ENCODE measurements at regions not wholly inside any gene's neighbourhood (a gene's known extent, or its start where the extent isn't known, plus 50 kb on each side); places are given as distances from the start of the nearest gene placed in this dataset.

DNA sequence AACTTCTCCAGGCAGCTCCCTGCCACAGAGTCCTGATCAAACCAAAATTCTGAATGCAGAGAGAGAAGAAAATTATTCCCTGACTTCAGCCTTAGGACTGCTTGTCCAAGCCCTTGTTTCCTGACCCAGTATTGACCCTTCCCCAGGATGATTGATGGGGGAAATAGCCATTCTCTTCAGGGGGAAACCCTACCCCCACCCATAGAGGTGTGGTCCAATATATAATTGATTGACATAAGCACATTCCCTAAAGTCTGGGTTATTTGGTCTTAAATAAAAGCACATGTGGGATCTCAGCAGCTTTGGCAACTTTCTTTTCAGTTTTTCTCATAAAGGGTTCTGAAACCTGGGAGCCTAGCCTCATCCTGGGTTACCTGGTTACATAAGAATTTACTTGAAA, 201.2 kb upstream of the DDHD1 start:
- TF ChIP-seq, protein P1, sequence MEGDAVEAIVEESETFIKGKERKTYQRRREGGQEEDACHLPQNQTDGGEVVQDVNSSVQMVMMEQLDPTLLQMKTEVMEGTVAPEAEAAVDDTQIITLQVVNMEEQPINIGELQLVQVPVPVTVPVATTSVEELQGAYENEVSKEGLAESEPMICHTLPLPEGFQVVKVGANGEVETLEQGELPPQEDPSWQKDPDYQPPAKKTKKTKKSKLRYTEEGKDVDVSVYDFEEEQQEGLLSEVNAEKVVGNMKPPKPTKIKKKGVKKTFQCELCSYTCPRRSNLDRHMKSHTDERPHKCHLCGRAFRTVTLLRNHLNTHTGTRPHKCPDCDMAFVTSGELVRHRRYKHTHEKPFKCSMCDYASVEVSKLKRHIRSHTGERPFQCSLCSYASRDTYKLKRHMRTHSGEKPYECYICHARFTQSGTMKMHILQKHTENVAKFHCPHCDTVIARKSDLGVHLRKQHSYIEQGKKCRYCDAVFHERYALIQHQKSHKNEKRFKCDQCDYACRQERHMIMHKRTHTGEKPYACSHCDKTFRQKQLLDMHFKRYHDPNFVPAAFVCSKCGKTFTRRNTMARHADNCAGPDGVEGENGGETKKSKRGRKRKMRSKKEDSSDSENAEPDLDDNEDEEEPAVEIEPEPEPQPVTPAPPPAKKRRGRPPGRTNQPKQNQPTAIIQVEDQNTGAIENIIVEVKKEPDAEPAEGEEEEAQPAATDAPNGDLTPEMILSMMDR (IDR thresholded peaks at IDR 0.05; ENCODE audit: insufficient read depth, missing control alignments): no peak
- no peak for DNase-seq (ENCODE audit: insufficient read length, low spot score)
- no peak for FAIRE-seq

DNA sequence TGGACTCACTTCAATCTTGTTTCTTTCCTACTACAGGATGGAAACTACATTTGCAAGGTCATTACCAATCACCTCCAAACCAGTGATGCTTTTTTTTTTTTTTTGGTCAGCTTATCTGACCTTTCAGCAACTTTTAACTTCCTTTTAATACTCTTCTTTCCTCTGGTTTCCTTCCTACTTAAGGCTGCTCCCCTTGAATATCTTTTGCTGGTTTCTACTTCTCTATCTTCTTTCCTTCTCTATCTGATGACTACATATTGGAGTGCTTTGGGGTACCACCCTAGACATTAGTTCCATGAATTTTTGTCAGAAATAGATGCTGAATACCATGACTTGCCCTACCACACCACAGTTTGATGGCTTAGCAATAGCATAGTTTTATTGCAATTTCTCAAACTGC, 197.7 kb upstream of the DDHD1 start:
- FAIRE-seq (no peak), DNase-seq (ENCODE audit: insufficient read length, low spot score) (no peak)
- TF ChIP-seq, protein P1 (IDR thresholded peaks at IDR 0.05; ENCODE audit: insufficient read depth, missing control alignments): no peak

DNA sequence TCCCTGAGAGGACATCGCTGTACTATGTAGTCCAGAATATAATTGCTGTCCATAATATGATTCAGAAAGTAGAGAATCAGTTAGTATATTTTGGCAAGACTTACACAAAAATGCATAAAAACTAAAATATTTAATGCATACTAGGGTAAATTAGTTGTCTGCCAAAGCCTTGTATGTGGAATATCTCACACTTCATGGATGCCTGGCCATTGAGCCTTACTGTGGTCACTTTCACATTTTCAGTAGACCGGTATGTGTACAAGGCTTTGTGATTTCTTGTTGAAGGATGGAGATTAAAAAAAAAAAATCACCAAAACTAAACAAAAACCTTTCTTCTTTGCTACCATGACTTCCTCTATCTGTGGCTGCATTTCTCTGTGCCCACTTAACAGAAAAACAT, 197.3 kb upstream of the DDHD1 start:
- DNase-seq (ENCODE audit: insufficient read length, low spot score) (no peak), FAIRE-seq (no peak)
- TF ChIP-seq, protein P1 (IDR thresholded peaks at IDR 0.05; ENCODE audit: insufficient read depth, missing control alignments): no peak

DNA sequence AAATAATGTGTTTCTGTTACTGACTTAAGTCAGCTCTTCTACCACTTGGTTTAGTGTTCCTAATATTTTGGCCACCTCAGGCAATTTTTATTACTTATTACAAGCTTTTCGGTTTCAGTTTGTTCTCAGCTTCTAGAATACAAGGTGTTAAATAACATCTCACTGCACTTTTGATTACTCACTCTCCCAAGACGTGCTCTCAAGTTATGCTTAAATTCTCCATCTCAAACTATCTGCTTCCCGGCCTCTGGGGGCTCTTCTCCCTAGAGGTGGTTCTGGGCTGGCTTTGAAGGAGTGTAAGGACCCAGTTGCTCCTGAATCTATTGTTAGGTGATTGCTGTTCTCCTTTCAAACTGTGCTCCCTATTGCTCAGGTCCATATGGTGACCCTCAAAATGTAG, 193.9 kb upstream of the DDHD1 start:
- no peak for DNase-seq (ENCODE audit: insufficient read length, low spot score)
- FAIRE-seq: no peak
- TF ChIP-seq, protein P1 (IDR thresholded peaks at IDR 0.05; ENCODE audit: insufficient read depth, missing control alignments): no peak

DNA sequence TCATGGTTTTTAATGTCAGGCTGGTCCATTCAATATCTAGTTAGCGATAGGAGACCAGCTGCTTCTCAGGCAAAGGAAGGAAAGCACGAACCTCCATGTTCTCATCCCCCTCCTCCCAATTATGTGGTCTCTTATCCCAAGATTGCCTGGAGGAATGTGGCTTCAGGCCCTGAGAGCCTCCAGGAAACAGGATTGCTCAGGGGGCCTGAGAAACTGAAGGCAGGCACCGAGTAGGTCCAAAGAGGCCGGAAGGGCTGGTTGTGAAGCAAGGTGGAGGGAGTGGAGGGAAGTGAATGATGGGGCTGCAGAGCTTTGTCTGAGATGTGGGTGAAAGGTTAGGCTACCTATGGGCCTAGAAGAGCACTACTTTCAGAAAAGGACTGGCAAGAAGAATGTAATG, 188.2 kb upstream of the DDHD1 start:
- FAIRE-seq: no peak
- no peak for DNase-seq (ENCODE audit: insufficient read length, low spot score)
- TF ChIP-seq, protein P1 (IDR thresholded peaks at IDR 0.05; ENCODE audit: insufficient read depth, missing control alignments): no peak

DNA sequence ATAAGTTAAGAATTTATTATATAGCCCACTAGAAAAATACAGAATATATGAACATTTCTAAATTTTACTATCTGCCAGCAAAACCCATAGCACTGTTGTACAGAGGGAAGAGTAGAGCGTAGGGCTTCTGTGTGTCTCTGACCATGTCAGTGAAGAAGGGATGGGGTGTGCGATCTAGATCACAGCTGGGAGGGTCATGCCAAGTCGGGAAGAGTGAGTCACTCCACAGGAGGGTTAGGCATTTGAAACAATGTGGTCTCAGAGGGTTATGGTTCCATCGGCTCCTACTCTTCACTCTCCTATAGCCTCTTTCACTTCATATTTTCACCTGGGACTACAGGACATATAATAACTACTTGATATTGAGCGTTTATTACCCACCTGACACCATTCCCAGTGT, 185.1 kb upstream of the DDHD1 start:
- DNase-seq (ENCODE audit: insufficient read length, low spot score): no peak
- no peak for FAIRE-seq
- TF ChIP-seq, protein P1 (IDR thresholded peaks at IDR 0.05; ENCODE audit: insufficient read depth, missing control alignments): no peak

DNA sequence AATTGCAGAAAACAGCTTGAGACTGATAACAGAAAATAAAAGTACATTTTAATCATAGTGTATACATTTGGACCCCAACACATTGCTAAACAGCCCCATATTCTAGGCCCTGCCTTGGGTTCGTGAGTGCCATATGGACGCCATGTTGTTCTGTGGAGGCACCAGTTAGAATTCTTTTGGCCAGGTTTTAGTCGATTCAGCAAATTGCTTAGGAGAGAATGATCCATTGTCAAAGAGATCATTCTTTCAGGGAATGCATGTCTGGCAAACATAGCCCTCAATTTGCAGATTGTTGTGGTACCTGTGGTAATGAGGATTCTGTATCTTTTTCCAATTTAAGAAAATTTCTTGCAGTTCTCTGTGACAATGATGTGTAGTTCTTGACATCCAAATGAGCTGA, 183.6 kb upstream of the DDHD1 start:
- no peak for FAIRE-seq
- no peak for DNase-seq (ENCODE audit: insufficient read length, low spot score)
- TF ChIP-seq, protein P1 (IDR thresholded peaks at IDR 0.05; ENCODE audit: insufficient read depth, missing control alignments): no peak

Measured in D721Med (cell line).